AG04449 (cell line): ENCODE measurements at regions not wholly inside any gene's neighbourhood (a gene's known extent, or its start where the extent isn't known, plus 50 kb on each side); places are given as distances from the start of the nearest gene placed in this dataset.

Experiments
- CTCF ChIA-PET: fragments of 350-600 bp; formaldehyde crosslinking; extraction: SDS; loops from one replicate; lab custom pipeline; 2021; ENCODE audit warnings: antibody characterized with exemption; lab: Yijun Ruan, JAX
- POLR2A ChIA-PET: fragments of 400-600, 350-600 bp; formaldehyde crosslinking; extraction: SDS; loops from one replicate; lab custom pipeline; 2020; ENCODE audit warnings: antibody characterized with exemption, inconsistent platforms; lab: Yijun Ruan, JAX
- DNase-seq: peaks from one replicate; pipeline ENCODE4 v3.0.0-alpha.2; 2010; ENCODE audit warnings: low read depth, low spot score
- H3K4me3 ChIP-seq: 2 replicates; pipeline ENCODE4 v1.5.1; 2011; ENCODE audit warnings: low read depth, mild to moderate bottlenecking, control low read depth, low read length
- CTCF ChIP-seq: IDR thresholded peaks from one replicate; pipeline ENCODE4 v1.5.1; 2011; ENCODE audit warnings: mild to moderate bottlenecking, moderate library complexity, low read length, control low read depth, inconsistent platforms; ENCODE audit not compliant: insufficient read depth; ENCODE audit errors: missing control alignments

- H3K4me3 ChIP-seq = no peak overlapping the region
- DNase-seq = no peak
- no peak for TF ChIP-seq CTCF
- ChIA-PET CTCF (no interaction called here), POLR2A (no interaction called here)
These were observed 206.3 kb upstream of the GDNF start for GRCh38 chr5:38046103-38046502.

GRCh38 chr5:38045446-38045845 lies 205.6 kb upstream of the GDNF start:
- no peak for DNase-seq
- CTCF ChIA-PET = no interaction called here
- POLR2A ChIA-PET = no interaction called here
- TF ChIP-seq CTCF = no peak
- no peak overlapping the region for H3K4me3 ChIP-seq

GRCh38 chr5:38039826-38040225 lies 200.0 kb upstream of the GDNF start:
- TF ChIP-seq CTCF = no peak
- POLR2A ChIA-PET = no interaction called here
- DNase-seq = no peak
- no peak overlapping the region for H3K4me3 ChIP-seq
- CTCF ChIA-PET = no interaction called here

GRCh38 chr5:38039091-38039490 lies 199.2 kb upstream of the GDNF start:
- no peak overlapping the region for H3K4me3 ChIP-seq
- DNase-seq = no peak
- ChIA-PET POLR2A (no interaction called here), CTCF (no interaction called here)
- no peak for TF ChIP-seq CTCF

- TF ChIP-seq CTCF = no peak
- CTCF ChIA-PET = no interaction called here
- POLR2A ChIA-PET = no interaction called here
- no peak overlapping the region for H3K4me3 ChIP-seq
- DNase-seq = no peak
These were observed 196.9 kb upstream of the GDNF start for GRCh38 chr5:38036765-38037164.

- TF ChIP-seq CTCF = no peak
- no peak for DNase-seq
- ChIA-PET POLR2A (no interaction called here), CTCF (no interaction called here)
- H3K4me3 ChIP-seq = no peak overlapping the region
These were observed 192.3 kb upstream of the GDNF start for GRCh38 chr5:38032149-38032548.
